Progenitor cell of endocrine pancreas (in vitro differentiated cells): ENCODE measurements at regions not wholly inside any gene's neighbourhood (a gene's known extent, or its start where the extent isn't known, plus 50 kb on each side); places are given as distances from the start of the nearest gene placed in this dataset.

Source experiments
- DNase-seq: peaks from one replicate; pipeline ENCODE4 v3.0.0; 2021; ENCODE audit warnings: low spot score; ENCODE audit not compliant: unreplicated experiment
- H3K27ac Mint-ChIP-seq: 2 replicates; pipeline ENCODE4 v1.8.0; 2021; ENCODE audit warnings: mild to moderate bottlenecking, moderate library complexity, mixed read lengths
- H3K27me3 Mint-ChIP-seq: 2 replicates; pipeline ENCODE4 v1.8.0; 2021; ENCODE audit warnings: mixed read lengths
- H3K36me3 Mint-ChIP-seq: 2 replicates; pipeline ENCODE4 v1.8.0; 2022; ENCODE audit warnings: mixed read lengths; ENCODE audit not compliant: insufficient read depth
- H3K4me1 Mint-ChIP-seq: 2 replicates; pipeline ENCODE4 v1.8.0; 2021; ENCODE audit warnings: low read depth, mixed read lengths
- H3K4me3 Mint-ChIP-seq: 2 replicates; pipeline ENCODE4 v1.8.0; 2021; ENCODE audit warnings: low read depth, mild to moderate bottlenecking, moderate library complexity, mixed read lengths
- H3K9me3 Mint-ChIP-seq: 2 replicates; pipeline ENCODE4 v1.8.0; 2021; ENCODE audit warnings: low read depth, mixed read lengths
- CTCF ChIP-seq: fragments of 200-600 bp; sonication (generic); IDR thresholded peaks from one replicate; pipeline ENCODE4 v1.5.0; 2021; ENCODE audit warnings: antibody characterized with exemption, mild to moderate bottlenecking; ENCODE audit not compliant: unreplicated experiment

DNA sequence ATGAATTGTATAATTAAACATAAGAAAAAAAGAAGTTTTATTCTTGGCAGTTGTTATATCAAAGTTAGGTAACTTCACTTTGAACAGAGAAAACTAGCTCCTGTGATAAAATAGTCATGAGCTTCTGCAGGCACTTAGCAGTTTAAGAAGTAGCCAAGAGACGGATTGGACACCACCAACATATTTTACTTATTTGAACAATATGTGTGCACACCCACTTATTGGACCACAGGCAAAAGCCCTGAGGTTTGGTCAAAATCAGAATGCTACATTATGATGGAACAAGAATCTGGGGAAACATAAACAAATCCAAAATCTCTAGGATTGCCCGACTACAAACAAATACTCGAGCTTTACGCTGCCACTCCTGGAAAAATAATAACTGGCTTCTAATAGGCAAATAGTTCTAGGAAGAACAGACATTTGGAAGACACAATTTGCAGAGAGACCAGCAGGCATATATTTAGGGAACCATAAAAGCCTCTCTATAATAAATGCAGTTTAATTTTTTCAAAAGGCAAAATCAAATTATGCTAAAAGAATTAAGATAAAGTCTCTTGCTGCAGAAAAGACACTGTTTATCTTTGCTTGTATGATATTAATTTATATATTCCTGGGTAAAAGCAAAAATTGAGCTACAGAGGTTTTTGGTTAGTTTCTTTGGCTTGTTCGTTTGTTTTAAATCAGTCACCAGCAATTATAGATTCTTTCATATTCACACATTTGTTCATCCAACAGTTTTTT, 117.9 kb downstream of the CDC42EP3 start:
- no peaks in the 10 kb centered on the region for H3K36me3 Mint-ChIP-seq
- H3K9me3 Mint-ChIP-seq, result no peaks in the 10 kb centered on the region
- H3K27me3 Mint-ChIP-seq, result no peaks in the 10 kb centered on the region
- H3K27ac Mint-ChIP-seq, result no peak overlapping the region
- H3K4me1 Mint-ChIP-seq, result no peaks in the 10 kb centered on the region
- H3K4me3 Mint-ChIP-seq, result no peak overlapping the region
- DNase-seq, result no peak
- no peak for TF ChIP-seq CTCF

- Mint-ChIP-seq H3K4me3 (no peak overlapping the region), H3K27me3 (no peaks in the 10 kb centered on the region), H3K4me1 (no peaks in the 10 kb centered on the region), H3K36me3 (no peaks in the 10 kb centered on the region), H3K9me3 (no peaks in the 10 kb centered on the region), H3K27ac (no peak overlapping the region)
- TF ChIP-seq CTCF, result no peak
- no peak for DNase-seq
Measured at GRCh38 chr2:37554155-37554510, 117.3 kb downstream of the CDC42EP3 start.

- H3K27me3 Mint-ChIP-seq, result no peaks in the 10 kb centered on the region
- no peaks in the 10 kb centered on the region for H3K36me3 Mint-ChIP-seq
- no peaks in the 10 kb centered on the region for H3K9me3 Mint-ChIP-seq
- DNase-seq, result no peak
- no peak for TF ChIP-seq CTCF
- no peak overlapping the region for H3K4me3 Mint-ChIP-seq
- no peak overlapping the region for H3K27ac Mint-ChIP-seq
- H3K4me1 Mint-ChIP-seq, result no peaks in the 10 kb centered on the region
Measured at GRCh38 chr2:37554687-37555086, 116.8 kb downstream of the CDC42EP3 start.

DNA sequence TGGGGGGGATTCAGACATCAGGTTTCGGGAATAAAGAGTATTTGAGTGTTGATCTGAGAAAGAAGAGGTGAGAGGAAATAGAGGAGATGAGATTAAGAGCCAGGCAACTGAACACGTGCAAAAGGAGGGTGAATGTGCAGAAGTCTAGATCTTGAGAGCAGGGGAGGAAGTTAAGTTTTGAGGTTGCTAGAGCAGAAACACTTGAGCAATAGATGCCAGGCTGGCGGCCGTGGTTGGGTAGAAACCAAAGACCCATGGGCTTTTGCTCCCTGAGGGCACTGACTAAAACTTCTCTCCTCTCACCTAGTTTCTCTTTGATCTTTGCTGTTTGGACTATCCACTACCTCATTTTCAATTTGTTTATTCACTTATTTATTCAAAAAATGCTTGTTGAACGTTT, 116.0 kb downstream of the CDC42EP3 start:
- H3K4me3 Mint-ChIP-seq, result no peak overlapping the region
- TF ChIP-seq CTCF, result no peak
- H3K4me1 Mint-ChIP-seq, result peaks cover 4% of the 10 kb centered on the region
- no peak overlapping the region for H3K27ac Mint-ChIP-seq
- H3K27me3 Mint-ChIP-seq, result no peaks in the 10 kb centered on the region
- DNase-seq, result no peak
- no peaks in the 10 kb centered on the region for H3K36me3 Mint-ChIP-seq
- H3K9me3 Mint-ChIP-seq, result no peaks in the 10 kb centered on the region

DNA sequence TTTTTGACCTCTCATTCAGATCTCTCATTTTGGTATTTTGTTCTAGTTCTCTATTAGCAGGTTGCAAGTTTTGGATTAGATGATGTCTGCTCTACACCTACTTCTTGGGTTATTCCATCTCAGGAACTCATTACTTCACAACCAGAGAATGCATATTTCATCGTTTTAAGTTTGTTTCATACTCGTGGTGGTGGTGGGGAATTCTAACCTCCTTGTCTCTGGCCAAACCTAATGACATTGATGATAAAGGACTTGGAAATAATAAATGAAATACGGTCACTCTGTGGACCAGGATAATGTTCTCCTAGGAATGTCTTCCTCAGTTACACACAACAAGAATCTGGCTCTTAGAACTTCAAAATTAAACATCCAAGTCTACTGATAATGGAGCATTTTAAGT, 115.2 kb downstream of the CDC42EP3 start:
- no peaks in the 10 kb centered on the region for H3K27me3 Mint-ChIP-seq
- TF ChIP-seq CTCF, result no peak
- no peak overlapping the region for H3K27ac Mint-ChIP-seq
- H3K9me3 Mint-ChIP-seq, result no peaks in the 10 kb centered on the region
- H3K4me1 Mint-ChIP-seq, result peaks cover 8% of the 10 kb centered on the region
- H3K4me3 Mint-ChIP-seq, result no peak overlapping the region
- DNase-seq, result no peak
- no peaks in the 10 kb centered on the region for H3K36me3 Mint-ChIP-seq
